IMR-90 (cell line): ENCODE measurements at regions not wholly inside any gene's neighbourhood (a gene's known extent, or its start where the extent isn't known, plus 50 kb on each side); places are given as distances from the start of the nearest gene placed in this dataset.

Source experiments
- ATAC-seq: fragments of 200-7000 bp; cut with Tn5 transposase; 2 replicates; pipeline ENCODE4 v1.9.1; 2020; ENCODE audit warnings: low read depth, mild to moderate bottlenecking, moderate library complexity
- BruUV-seq: library from RNA; stranded (reverse); fragments of 400-500 nt; replicated peaks from 2 replicates; lab custom pipeline; 2021; lab: Mats Ljungman, UMichigan
- CTCF ChIA-PET: fragments of 300-600 bp; formaldehyde crosslinking; extraction: SDS; loops from one replicate; lab custom pipeline; 2021; ENCODE audit warnings: antibody characterized with exemption; lab: Yijun Ruan, JAX
- POLR2A ChIA-PET: fragments of 300-600 bp; sonication (Branson Sonifier 250); formaldehyde crosslinking; loops from one replicate; lab custom pipeline; 2022; ENCODE audit warnings: antibody characterized with exemption; ENCODE audit not compliant: unreplicated experiment; lab: Charles Lee
- DNase-seq: peaks from one replicate; pipeline ENCODE4 v3.0.0; 2013
- H2AFZ ChIP-seq: replicated peaks from 2 replicates; pipeline ENCODE3; 2013; ENCODE audit warnings: low read length, mild to moderate bottlenecking; ENCODE audit not compliant: poor library complexity
- H2AK5ac ChIP-seq: 2 replicates; pipeline ENCODE4 v1.6.1; 2013; ENCODE audit warnings: low read depth, low read length, inconsistent platforms
- H2AK9ac ChIP-seq: replicated peaks from 2 replicates; pipeline ENCODE3; 2013; ENCODE audit warnings: mild to moderate bottlenecking, low read depth, low read length, moderate library complexity; ENCODE audit not compliant: poor library complexity
- H2BK120ac ChIP-seq: 2 replicates; pipeline ENCODE4 v1.6.1; 2013; ENCODE audit warnings: low read depth, low read length, inconsistent platforms
- H2BK15ac ChIP-seq: 3 replicates; pipeline ENCODE4 v1.6.1; 2013; ENCODE audit warnings: low read depth, low read length, inconsistent platforms
- H2BK20ac ChIP-seq: 2 replicates; pipeline ENCODE4 v1.6.1; 2013; ENCODE audit warnings: low read depth, mild to moderate bottlenecking, inconsistent platforms, low read length, moderate library complexity
- H2BK5ac ChIP-seq: 2 replicates; pipeline ENCODE4 v1.6.1; 2013; ENCODE audit warnings: mild to moderate bottlenecking, low read depth, low read length, inconsistent platforms; ENCODE audit not compliant: poor library complexity, severe bottlenecking
- H3K14ac ChIP-seq: replicated peaks from 2 replicates; pipeline ENCODE4 v1.6.1; 2013; ENCODE audit warnings: low read depth, low read length, inconsistent platforms
- H3K18ac ChIP-seq: 2 replicates; pipeline ENCODE4 v1.6.1; 2013; ENCODE audit warnings: low read depth, low read length, control low read depth
- H3K23ac ChIP-seq: 2 replicates; pipeline ENCODE4 v1.6.1; 2013; ENCODE audit warnings: low read depth, low read length, inconsistent platforms
- H3K27ac ChIP-seq: 2 replicates; pipeline ENCODE4 v1.5.1; 2013; ENCODE audit warnings: mild to moderate bottlenecking, control low read depth, low read length; ENCODE audit not compliant: insufficient read depth
- H3K27me3 ChIP-seq: 2 replicates; pipeline ENCODE4 v1.6.1; 2013; ENCODE audit warnings: low read length; ENCODE audit not compliant: control insufficient read depth, insufficient read depth
- H3K36me3 ChIP-seq: 2 replicates; pipeline ENCODE4 v1.6.1; 2013; ENCODE audit warnings: low read length, mixed read lengths; ENCODE audit not compliant: control insufficient read depth, insufficient read depth
- H3K4ac ChIP-seq: 2 replicates; pipeline ENCODE4 v1.6.1; 2013; ENCODE audit warnings: low read depth, low read length, inconsistent platforms
- H3K4me1 ChIP-seq: 2 replicates; pipeline ENCODE4 v1.6.1; 2013; ENCODE audit warnings: low read length, mixed read lengths; ENCODE audit not compliant: control insufficient read depth, insufficient read depth
- H3K4me2 ChIP-seq: 2 replicates; pipeline ENCODE4 v1.6.1; 2013; ENCODE audit warnings: low read depth, mild to moderate bottlenecking, control low read depth, low read length, moderate library complexity
- H3K4me3 ChIP-seq: 2 replicates; pipeline ENCODE4 v1.5.1; 2013; ENCODE audit warnings: low read depth, mild to moderate bottlenecking, control low read depth, low read length, moderate library complexity; ENCODE audit not compliant: insufficient read depth
- H3K56ac ChIP-seq: 2 replicates; pipeline ENCODE4 v1.6.1; 2013; ENCODE audit warnings: low read length, inconsistent platforms; ENCODE audit not compliant: insufficient read depth; ENCODE audit errors: extremely low read depth
- H3K79me1 ChIP-seq, 2 experiments: 2 replicates each; pipeline ENCODE4 v1.6.1; 2013; ENCODE audit warnings: low read length in 2 of 2, inconsistent platforms in 1 of 2, low read depth in 1 of 2
- H3K9ac ChIP-seq: 2 replicates; pipeline ENCODE4 v1.6.1; 2013; ENCODE audit warnings: low read depth, low read length, control low read depth
- H3K9me1 ChIP-seq: 2 replicates; pipeline ENCODE4 v1.6.1; 2013; ENCODE audit warnings: low read length, inconsistent platforms; ENCODE audit not compliant: insufficient read depth
- H3K9me3 ChIP-seq: 2 replicates; pipeline ENCODE4 v1.6.1; 2013; ENCODE audit warnings: low read length; ENCODE audit not compliant: control insufficient read depth, insufficient read depth
- H4K20me1 ChIP-seq: 2 replicates; pipeline ENCODE4 v1.6.1; 2013; ENCODE audit warnings: low read length, inconsistent platforms; ENCODE audit not compliant: insufficient read depth
- H4K5ac ChIP-seq: 2 replicates; pipeline ENCODE4 v1.6.1; 2013; ENCODE audit warnings: mild to moderate bottlenecking, low read depth, low read length, control low read depth
- H4K8ac ChIP-seq, 2 experiments: 2 replicates each; pipeline ENCODE4 v1.6.1; 2013; ENCODE audit warnings: low read depth in 2 of 2, low read length in 2 of 2, control low read depth in 1 of 2, inconsistent platforms in 1 of 2
- H4K91ac ChIP-seq: 2 replicates; pipeline ENCODE4 v1.6.1; 2013; ENCODE audit warnings: low read depth, low read length, inconsistent platforms; ENCODE audit not compliant: insufficient read depth
- BHLHE40 ChIP-seq: fragments of 150-350 bp; IDR thresholded peaks from 2 replicates; pipeline ENCODE4 v1.6.1; 2016; ENCODE audit warnings: mild to moderate bottlenecking, low read depth, low read length
- CEBPB ChIP-seq: IDR thresholded peaks from 2 replicates; pipeline ENCODE4 v1.6.1; 2012; ENCODE audit warnings: low read depth, low read length, improper control_type of control experiment
- CHD1 ChIP-seq: IDR thresholded peaks from 2 replicates; pipeline ENCODE4 v1.6.1; 2012; ENCODE audit warnings: low read depth, low read length, improper control_type of control experiment
- CTCF ChIP-seq: conservative IDR thresholded peaks from 2 replicates; pipeline ENCODE4 v1.5.1; 2012; ENCODE audit warnings: mild to moderate bottlenecking, low read depth, low read length, improper control_type of control experiment
- ELK1 ChIP-seq: fragments of 150-350 bp; IDR thresholded peaks from 2 replicates; pipeline ENCODE4 v1.6.1; 2016; ENCODE audit warnings: low read depth, mild to moderate bottlenecking, low read length, moderate library complexity, borderline replicate concordance
- FOS ChIP-seq: fragments of 150-350 bp; IDR thresholded peaks from 2 replicates; pipeline ENCODE4 v1.6.1; 2016; ENCODE audit warnings: low read depth, low read length
- MAFK ChIP-seq: IDR thresholded peaks from 2 replicates; pipeline ENCODE4 v1.6.1; 2012; ENCODE audit warnings: low read depth, low read length, improper control_type of control experiment
- MAZ ChIP-seq: IDR thresholded peaks from 2 replicates; pipeline ENCODE4 v1.6.1; 2012; ENCODE audit warnings: low read depth, mild to moderate bottlenecking, low read length, improper control_type of control experiment, moderate library complexity, borderline replicate concordance
- MXI1 ChIP-seq: IDR thresholded peaks from 2 replicates; pipeline ENCODE4 v1.6.1; 2012; ENCODE audit warnings: low read depth, mild to moderate bottlenecking, low read length, moderate library complexity, borderline replicate concordance
- NFE2L2 ChIP-seq: fragments of 150-350 bp; IDR thresholded peaks from 2 replicates; pipeline ENCODE4 v1.6.1; 2016; ENCODE audit warnings: low read depth, mild to moderate bottlenecking, low read length
- POLR2A ChIP-seq: IDR thresholded peaks from 2 replicates; pipeline ENCODE4 v1.6.1; 2012; ENCODE audit warnings: mild to moderate bottlenecking, low read depth, low read length
- RAD21 ChIP-seq: IDR thresholded peaks from 2 replicates; pipeline ENCODE4 v1.6.1; 2012; ENCODE audit warnings: low read length, improper control_type of control experiment
- RCOR1 ChIP-seq: IDR thresholded peaks from 2 replicates; pipeline ENCODE4 v1.6.1; 2012; ENCODE audit warnings: mild to moderate bottlenecking, low read length, improper control_type of control experiment; ENCODE audit not compliant: insufficient replicate concordance
- RFX5 ChIP-seq: IDR thresholded peaks from 2 replicates; pipeline ENCODE4 v1.8.0; 2012; ENCODE audit warnings: low read depth, mild to moderate bottlenecking, low read length, moderate library complexity
- SMC3 ChIP-seq: fragments of 150-350 bp; IDR thresholded peaks from 2 replicates; pipeline ENCODE4 v1.6.1; 2016; ENCODE audit warnings: low read depth, mild to moderate bottlenecking, antibody characterized with exemption, low read length, moderate library complexity
- USF2 ChIP-seq: fragments of 150-350 bp; IDR thresholded peaks from 2 replicates; pipeline ENCODE4 v1.6.1; 2017; ENCODE audit warnings: mild to moderate bottlenecking, antibody characterized with exemption, low read length, low read depth
- WGBS, 2 experiments: methylation state at CpG; one replicate each; pipeline versions ENCODE4 v1.1.5 to v1.1.7; 2013; ENCODE audit warnings: missing lambda C conversion rate in 2 of 2; ENCODE audit not compliant: insufficient read length in 1 of 2; ENCODE audit errors: extremely low coverage in 2 of 2; 5-methylcytosine and 5-hydroxymethylcytosine counted together
- dilution Hi-C: fragments of 300-500 bp; cut with HindIII; formaldehyde crosslinking; loops from one replicate; pipeline ENCODE4 v1.14.3; 2018; ENCODE audit warnings: low sequenced_read_pairs; ENCODE audit not compliant: unreplicated experiment
- in situ Hi-C: fragments of 300-500 bp; cut with MboI; formaldehyde crosslinking; loops from 3 replicates; pipeline ENCODE4 v1.14.3; 2019; ENCODE audit warnings: low sequenced_read_pairs, inconsistent platforms, mixed read lengths
- intact Hi-C: fragments of 100-400 bp; cut with micrococcal nuclease; formaldehyde crosslinking; loops from 2 replicates; pipeline ENCODE4 v1.10.0; 2022

GRCh38 chr5:118236108-118236849 lies 752.1 kb downstream of the DTWD2 start:
- BruUV-seq = no TSS peak
- Histone ChIP-seq H3K9ac (no peak overlapping the region), H3K4ac (no peak overlapping the region), H3K18ac (no peak overlapping the region), H4K91ac (no peak overlapping the region), H3K27ac (no peak overlapping the region), H2BK15ac (no peak overlapping the region), H3K4me3 (no peak overlapping the region), H3K79me1 (no peaks in the 10 kb centered on the region), H3K9me1 (no peaks in the 10 kb centered on the region), H3K9me3 (peaks cover 5% of the 10 kb centered on the region), H4K20me1 (no peaks in the 10 kb centered on the region), H2AK5ac (no peak overlapping the region), H3K36me3 (no peaks in the 10 kb centered on the region), H3K56ac (no peak overlapping the region), H3K14ac (no peak overlapping the region), H2BK120ac (no peak overlapping the region), H3K4me1 (no peaks in the 10 kb centered on the region), H4K8ac (no peak overlapping the region), H2BK20ac (no peak overlapping the region), H4K5ac (no peak overlapping the region), H3K27me3 (no peaks in the 10 kb centered on the region), H2AK9ac (no peak overlapping the region), H3K4me2 (no peak overlapping the region), H2BK5ac (no peak overlapping the region), H3K23ac (no peak overlapping the region), H2AFZ (no peak overlapping the region)
- TF ChIP-seq MXI1 = no peak
- no peak for TF ChIP-seq MAFK
- TF ChIP-seq RCOR1 = no peak
- no peak for TF ChIP-seq FOS
- TF ChIP-seq SMC3 = no peak
- TF ChIP-seq USF2 = no peak
- TF ChIP-seq CHD1 = no peak
- no peak for TF ChIP-seq NFE2L2
- TF ChIP-seq RAD21 = no peak
- TF ChIP-seq BHLHE40 = no peak
- TF ChIP-seq MAZ = no peak
- TF ChIP-seq POLR2A = no peak
- TF ChIP-seq CEBPB = no peak
- TF ChIP-seq ELK1 = no peak
- TF ChIP-seq CTCF = no peak
- no peak for TF ChIP-seq RFX5
- POLR2A ChIA-PET = no interaction called here
- CTCF ChIA-PET = no interaction called here
- intact Hi-C loops (loop anchor here (5.0 kb wide), 1 partner anchor 1534 kb away; no protein-coding TSS in a partner anchor), dilution Hi-C loops (no loop called here), in situ Hi-C loops (no loop called here)
- DNase-seq (no peak), ATAC-seq (no peak)
- 100% methylated on average over 2 of the region's 2 CpGs; no CpG with 5 or more reads in 1 of the 2 experiments for WGBS, 2 experiments
